ENCODE measurements at regions not wholly inside any gene's neighbourhood (a gene's known extent, or its start where the extent isn't known, plus 50 kb on each side); places are given as distances from the start of the nearest gene placed in this dataset.

- TF ChIP-seq CTCF (IDR thresholded peaks at IDR 0.05; ENCODE audit: insufficient read depth, low read length, poor library complexity, severe bottlenecking) (no peak), EZH2phosphoT487 (conservative IDR thresholded peaks at IDR 0.05; ENCODE audit: low read length) (no peak)
Measured at GRCh38 chr2:71919708-71920107, 228.0 kb downstream of the CYP26B1 start.
